Motor neuron (in vitro differentiated cells): ENCODE measurements at regions not wholly inside any gene's neighbourhood (a gene's known extent, or its start where the extent isn't known, plus 50 kb on each side); places are given as distances from the start of the nearest gene placed in this dataset.
A peak's percentile ranks its signal among the peaks of the same experiment; 100 is the strongest.

ENCODE experiments used
- ATAC-seq, 8 experiments: fragments of 200-7000 bp; cut with Tn5 transposase; replicated peaks in 6 of 8; 2 replicates each; pipeline ENCODE4 v1.8.0; 2021; ENCODE audit warnings: mild to moderate bottlenecking in 8 of 8, moderate library complexity in 8 of 8
- H3K27ac ChIP-seq, 2 donors: fragments of 250-450 bp; sonication (Bioruptor Pico); 2 replicates each; pipeline ENCODE4 v1.9.0; 2021; ENCODE audit warnings: antibody characterized with exemption in 2 of 2, mild to moderate bottlenecking in 2 of 2, moderate library complexity in 1 of 2
- H3K4me1 ChIP-seq, 2 donors: fragments of 250-450 bp; sonication (Bioruptor Pico); replicated peaks in 1 of 2; 2 replicates each; pipeline ENCODE4 v1.6.1; 2021; ENCODE audit warnings: antibody characterized with exemption in 2 of 2, mild to moderate bottlenecking in 2 of 2, moderate library complexity in 1 of 2
- H3K4me3 ChIP-seq, 5 donors: fragments of 250-450 bp; sonication (Bioruptor Pico); 2 replicates each; pipeline ENCODE4 v1.9.0; 2021; ENCODE audit warnings: antibody characterized with exemption in 5 of 5, mild to moderate bottlenecking in 5 of 5, moderate library complexity in 4 of 5
- WGBS, 10 experiments: fragments of 450-650 bp; shearing (Covaris generic); methylation state at CpG; one replicate each; pipeline ENCODE4 v1.0.0; 2022; 5-methylcytosine and 5-hydroxymethylcytosine counted together
- in situ Hi-C, 9 experiments: fragments of 400-800 bp; cut with MboI; loops; one replicate each; pipeline ENCODE4 v1.15.0; 2021; ENCODE audit warnings: low sequenced_read_pairs in 9 of 9, low pct_unique_long_range_greater_than_20kb in 2 of 9; ENCODE audit not compliant: unreplicated experiment in 9 of 9

DNA sequence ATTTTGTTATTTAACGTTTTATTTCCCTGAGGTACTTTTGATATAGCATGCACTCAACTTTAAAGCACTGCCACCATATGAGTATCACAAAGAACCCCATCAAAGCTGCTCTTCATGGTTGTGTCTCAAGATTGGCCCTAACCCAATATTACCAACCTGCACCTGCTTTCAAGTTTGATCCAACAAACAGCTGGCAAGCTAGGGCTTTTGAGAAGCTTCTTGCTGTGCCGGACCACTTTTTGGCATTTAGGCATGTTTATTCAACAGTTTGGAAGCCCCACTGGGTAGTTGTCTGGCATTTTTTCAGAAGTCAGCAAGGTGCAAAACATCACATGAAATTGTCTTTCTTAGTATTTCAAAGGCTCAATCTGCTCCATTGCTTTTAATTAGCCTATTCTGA lies 137.2 kb upstream of the PLEKHA5 start:
- no peak for ATAC-seq
- Histone ChIP-seq H3K27ac (no peak overlapping the region), H3K4me1 (peaks cover 6 to 12% of the 10 kb centered on the region in 2 donors), H3K4me3 (no peak overlapping the region)
- in situ Hi-C loops, result no loop called here
- 80 to 100% (median 95%) methylated on average over 1 to 2 of the region's 2 CpGs; no CpG with 5 or more reads in 1 of the 10 experiments for WGBS, 10 experiments

DNA sequence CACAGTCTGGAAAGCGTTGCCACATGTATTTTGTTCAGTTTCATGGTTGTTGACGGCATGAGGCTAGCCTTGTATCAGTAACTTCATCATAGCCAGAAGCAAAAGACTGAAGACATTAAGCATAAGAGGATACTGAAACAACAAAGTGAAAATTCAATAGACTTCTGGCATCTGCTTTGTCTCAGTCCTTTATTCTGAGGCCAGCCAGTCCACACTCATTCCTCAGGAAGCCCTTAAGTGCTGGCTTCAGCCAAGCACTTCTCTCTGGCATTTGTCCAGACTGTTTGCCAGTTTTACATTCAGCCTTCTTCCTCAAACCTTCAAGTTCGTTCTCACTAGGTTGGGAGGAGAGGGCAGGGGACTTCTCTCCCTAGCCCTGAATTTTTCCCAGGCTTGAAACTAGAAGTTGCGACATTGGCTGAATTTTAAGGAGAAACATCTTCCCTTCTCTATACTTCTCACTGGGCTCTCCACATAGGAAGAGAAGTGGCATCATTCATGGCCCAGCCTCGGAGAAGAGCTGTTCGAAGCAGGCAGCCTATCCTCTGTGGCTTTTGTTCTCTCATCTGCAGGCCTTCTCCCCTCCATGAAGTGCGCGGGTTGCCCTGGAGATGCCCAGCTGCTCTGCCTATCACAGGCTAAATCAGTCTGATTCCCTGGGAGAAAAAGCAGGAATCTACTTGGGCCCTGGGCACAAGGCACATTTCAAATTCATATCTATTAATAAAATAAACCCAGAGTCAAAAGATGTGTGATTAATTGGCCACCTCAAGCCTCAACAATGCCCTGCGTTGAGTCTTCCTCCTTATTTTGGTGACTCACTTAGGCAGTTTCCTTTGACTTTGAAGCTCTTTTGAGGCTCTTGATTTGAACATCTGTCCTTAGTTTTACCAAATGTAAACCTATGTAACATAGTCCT lies 130.9 kb upstream of the PLEKHA5 start:
- peaks cover 0 to 4% of the 10 kb centered on the region in 2 donors for H3K4me1 ChIP-seq
- in situ Hi-C loops, result no loop called here
- H3K27ac ChIP-seq, result no peak overlapping the region
- peak in 3 of 8 experiments; percentile 36 to 95 (median 55) for ATAC-seq
- no peak overlapping the region for H3K4me3 ChIP-seq
- 18 to 100% (median 88%) methylated on average over 2 to 8 of the region's 9 CpGs for WGBS, 10 experiments

DNA sequence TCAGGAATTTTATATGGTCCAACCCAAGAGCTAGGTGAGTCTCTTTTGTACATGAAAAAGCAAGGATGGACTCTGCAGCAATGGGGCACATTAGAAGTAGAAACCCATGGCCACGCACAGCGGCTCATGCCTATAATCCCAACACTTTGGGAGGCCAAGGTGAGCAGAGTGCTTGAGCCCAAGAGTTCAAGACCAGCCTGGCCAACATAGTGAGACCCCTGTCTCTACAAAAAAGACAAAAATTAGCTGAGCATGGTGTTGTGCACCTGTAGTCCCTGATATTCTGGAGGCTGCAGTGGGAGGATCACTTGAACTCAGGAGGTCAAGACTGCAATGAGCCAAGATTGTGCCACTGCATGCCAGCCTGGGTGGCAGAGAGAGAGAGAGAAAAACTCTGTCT lies 128.7 kb upstream of the PLEKHA5 start:
- in situ Hi-C loops, result no loop called here
- peaks cover 0 to 12% of the 10 kb centered on the region in 2 donors for H3K4me1 ChIP-seq
- ATAC-seq, result no peak
- H3K4me3 ChIP-seq, result no peak overlapping the region
- H3K27ac ChIP-seq, result no peak overlapping the region
- 91 to 100% methylated on average over 1 to 2 of the region's 2 CpGs; no CpG with 5 or more reads in 8 of the 10 experiments for WGBS, 10 experiments

GRCh38 chr12:19002216-19002615 lies 127.3 kb upstream of the PLEKHA5 start:
- Histone ChIP-seq H3K27ac (no peak overlapping the region), H3K4me3 (no peak overlapping the region), H3K4me1 (peaks cover 0 to 12% of the 10 kb centered on the region in 2 donors)
- in situ Hi-C loops, result no loop called here
- ATAC-seq, result no peak
- WGBS, 10 experiments, result 78 to 100% (median 92%) methylated on average over 1 to 3 of the region's 3 CpGs

- 27 to 100% (median 37%) methylated on average over 1 to 2 of the region's 2 CpGs for WGBS, 10 experiments
Measured at GRCh38 chr12:19003141-19003540, 126.4 kb upstream of the PLEKHA5 start.

GRCh38 chr12:19003987-19004619 lies 125.4 kb upstream of the PLEKHA5 start:
- in situ Hi-C loops, result no loop called here
- Histone ChIP-seq H3K27ac (no peak overlapping the region), H3K4me3 (no peak overlapping the region), H3K4me1 (peaks cover 0 to 8% of the 10 kb centered on the region in 2 donors)
- ATAC-seq, result peak in 3 of 8 experiments; percentile 19 to 47 (median 21)
- WGBS, 10 experiments, result 0 to 88% (median 31%) methylated on average over 1 to 4 of the region's 4 CpGs

More at GRCh38 chr12:19003141-19003540, 126.4 kb upstream of the PLEKHA5 start:
- ATAC-seq, result no peak
- H3K27ac ChIP-seq, result no peak overlapping the region
- in situ Hi-C loops, result no loop called here
- no peak overlapping the region for H3K4me3 ChIP-seq
- H3K4me1 ChIP-seq, result peaks cover 0 to 12% of the 10 kb centered on the region in 2 donors

- H3K27ac ChIP-seq, result no peak overlapping the region
- in situ Hi-C loops, result no loop called here
- ATAC-seq, result no peak
- no peak overlapping the region for H3K4me3 ChIP-seq
- WGBS, 10 experiments, result 38 to 100% (median 94%) methylated on average over 1 to 4 of the region's 4 CpGs; no CpG with 5 or more reads in 2 of the 10 experiments
- H3K4me1 ChIP-seq, result peaks cover 0 to 8% of the 10 kb centered on the region in 2 donors
Measured at GRCh38 chr12:19005257-19005801, 124.2 kb upstream of the PLEKHA5 start.

DNA sequence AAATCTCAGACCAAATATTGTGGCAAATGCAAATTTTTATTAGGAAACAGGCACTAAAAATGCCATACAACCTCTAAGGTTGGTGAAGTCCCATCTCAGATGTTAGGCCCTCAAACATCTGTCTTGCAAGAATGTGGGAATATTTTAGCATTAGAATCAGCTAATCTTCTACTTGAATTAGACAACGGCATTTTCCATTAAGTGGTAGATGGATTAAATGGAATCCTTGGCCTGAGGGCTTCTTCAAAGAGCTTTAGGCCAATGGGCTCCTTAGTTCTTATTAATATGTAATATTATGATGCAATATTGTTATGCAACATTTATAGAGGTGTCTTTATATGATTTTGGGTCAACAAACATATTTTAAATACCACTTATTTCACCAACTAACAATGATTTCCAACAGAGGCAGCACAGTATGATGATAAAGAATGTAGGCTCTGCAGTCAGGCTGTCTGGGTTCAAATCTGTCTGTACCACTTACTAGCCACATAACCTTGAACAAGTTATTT lies 122.9 kb upstream of the PLEKHA5 start:
- 17 to 100% (median 73%) methylated on average over 1 of the region's 1 CpG; no CpG with 5 or more reads in 4 of the 10 experiments for WGBS, 10 experiments
- H3K4me3 ChIP-seq, result no peak overlapping the region
- peaks cover 0 to 8% of the 10 kb centered on the region in 2 donors for H3K4me1 ChIP-seq
- no peak for ATAC-seq
- in situ Hi-C loops, result no loop called here
- H3K27ac ChIP-seq, result no peak overlapping the region

- in situ Hi-C loops, result no loop called here
- no peak for ATAC-seq
Measured at GRCh38 chr12:19008102-19008501, 121.4 kb upstream of the PLEKHA5 start.

DNA sequence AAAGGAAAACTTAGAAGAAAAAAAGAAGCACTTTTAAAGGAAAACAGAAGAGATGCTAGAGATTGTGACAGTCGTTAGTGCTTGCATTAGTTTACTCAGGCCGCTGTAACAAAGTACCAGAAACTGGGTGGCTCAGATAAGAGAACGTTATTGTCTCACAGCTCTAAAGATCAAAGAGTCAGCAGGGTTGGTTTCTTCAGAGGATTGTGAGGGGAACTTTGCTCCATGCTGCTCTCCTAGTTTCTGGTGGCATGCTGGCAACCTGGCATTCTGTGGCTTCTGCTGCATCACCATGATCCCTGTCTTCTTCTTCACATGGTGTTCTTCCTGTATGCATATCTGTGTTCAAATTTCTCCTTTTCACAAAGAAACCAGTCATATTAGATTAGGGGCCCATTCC lies 119.4 kb upstream of the PLEKHA5 start:
- in situ Hi-C loops, result no loop called here
- WGBS, 10 experiments, result 44 to 88% (median 63%) methylated on average over 1 to 3 of the region's 3 CpGs
- ATAC-seq, result no peak
- Histone ChIP-seq H3K4me1 (peaks cover 0 to 3% of the 10 kb centered on the region in 2 donors), H3K27ac (no peak overlapping the region), H3K4me3 (no peak overlapping the region)

More at GRCh38 chr12:19008102-19008501, 121.4 kb upstream of the PLEKHA5 start:
- no peak overlapping the region for H3K4me3 ChIP-seq
- peaks cover 0 to 8% of the 10 kb centered on the region in 2 donors for H3K4me1 ChIP-seq
- 23 to 100% (median 88%) methylated on average over 2 of the region's 2 CpGs; no CpG with 5 or more reads in 1 of the 10 experiments for WGBS, 10 experiments
- no peak overlapping the region for H3K27ac ChIP-seq

DNA sequence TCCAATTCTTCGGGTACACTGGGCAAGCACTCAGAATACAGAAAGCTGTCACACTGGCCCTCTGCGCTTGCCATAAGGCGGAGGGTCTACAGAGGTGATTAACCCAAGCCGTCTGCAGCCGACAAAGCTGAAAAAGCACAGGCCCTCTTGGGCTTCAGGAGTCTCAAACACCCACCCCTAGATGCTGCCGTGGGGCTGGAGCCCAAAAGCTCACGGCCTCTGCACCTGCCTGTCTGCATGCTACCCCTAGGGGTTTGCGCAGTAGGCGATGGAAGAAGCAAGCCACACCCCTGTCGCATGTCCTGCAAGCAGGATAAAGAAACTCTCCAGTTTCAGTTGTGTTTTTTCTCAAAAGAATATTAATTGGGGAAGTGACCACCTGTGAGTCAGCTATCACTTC lies 118.8 kb upstream of the PLEKHA5 start:
- H3K4me1 ChIP-seq, result peaks cover 0 to 3% of the 10 kb centered on the region in 2 donors
- WGBS, 10 experiments, result 89 to 100% (median 100%) methylated on average over 1 to 3 of the region's 10 CpGs; no CpG with 5 or more reads in 6 of the 10 experiments
- no peak for ATAC-seq
- in situ Hi-C loops, result no loop called here
- no peak overlapping the region for H3K27ac ChIP-seq
- H3K4me3 ChIP-seq, result no peak overlapping the region

- Histone ChIP-seq H3K4me3 (no peak overlapping the region), H3K27ac (no peak overlapping the region), H3K4me1 (peaks cover 0 to 3% of the 10 kb centered on the region in 2 donors)
- in situ Hi-C loops, result no loop called here
- no peak for ATAC-seq
- WGBS, 10 experiments, result 79 to 100% (median 93%) methylated on average over 1 to 3 of the region's 3 CpGs; no CpG with 5 or more reads in 1 of the 10 experiments
Measured at GRCh38 chr12:19012965-19013364, 116.6 kb upstream of the PLEKHA5 start.

- in situ Hi-C loops, result no loop called here
- Histone ChIP-seq H3K4me1 (peaks cover 0 to 3% of the 10 kb centered on the region in 2 donors), H3K4me3 (no peak overlapping the region), H3K27ac (no peak overlapping the region)
- peak in 1 of 8 experiments; percentile 61 for ATAC-seq
- WGBS, 10 experiments, result 0 to 50% (median 27%) methylated on average over 1 to 2 of the region's 2 CpGs; no CpG with 5 or more reads in 2 of the 10 experiments
Measured at GRCh38 chr12:19014240-19014639, 115.3 kb upstream of the PLEKHA5 start.
